GM12878 (cell line): ENCODE measurements at regions not wholly inside any gene's neighbourhood (a gene's known extent, or its start where the extent isn't known, plus 50 kb on each side); places are given as distances from the start of the nearest gene placed in this dataset.

Experiments
- ATAC-seq: fragments of 200-7000 bp; cut with Tn5 transposase; 3 replicates; pipeline ENCODE4 v1.9.1; 2020; ENCODE audit warnings: mild to moderate bottlenecking, moderate library complexity
- BruUV-seq: library from RNA; stranded (reverse); fragments of 400-500 nt; replicated peaks from 2 replicates; lab custom pipeline; 2021; lab: Mats Ljungman, UMichigan
- CTCF ChIA-PET: fragments of 300-600 bp; sonication (Branson Sonifier 250); formaldehyde crosslinking; extraction: SDS; loops from one replicate; lab custom pipeline; 2021; ENCODE audit warnings: inconsistent platforms; lab: Yijun Ruan, JAX
- POLR2A ChIA-PET: fragments of 350-600 bp; formaldehyde crosslinking; extraction: SDS; loops from one replicate; lab custom pipeline; 2021; ENCODE audit warnings: inconsistent platforms; lab: Charles Lee
- RAD21 ChIA-PET: fragments of 300-600 bp; sonication (Branson Sonifier 250); formaldehyde crosslinking; loops from one replicate; lab custom pipeline; 2023; ENCODE audit warnings: antibody characterized with exemption; ENCODE audit not compliant: unreplicated experiment; lab: Charles Lee
- SMC1A ChIA-PET: fragments of 300-600 bp; sonication (Branson Sonifier 250); formaldehyde crosslinking; loops from one replicate; lab custom pipeline; 2023; ENCODE audit not compliant: unreplicated experiment, uncharacterized antibody; lab: Charles Lee
- DNase-seq: peaks from one replicate; pipeline ENCODE4 v3.0.0-alpha.2; 2011; ENCODE audit warnings: low read depth, low spot score
- FAIRE-seq: peaks from 3 replicates; lab custom pipeline; 2011; peaks lifted over from hg19 to GRCh38; lab: Jason Lieb, UNC
- H2AFZ ChIP-seq: 2 replicates; pipeline ENCODE4 v1.6.0; 2011; ENCODE audit warnings: low read depth, low read length, control low read depth; ENCODE audit not compliant: control insufficient read depth
- H3K27ac ChIP-seq: 2 replicates; pipeline ENCODE4 v1.5.1; 2011; ENCODE audit warnings: control low read depth; ENCODE audit not compliant: control insufficient read depth, insufficient read depth
- H3K27me3 ChIP-seq, 2 experiments: replicated peaks in 1 of 2; 2 replicates each; pipeline versions ENCODE4 v1.6.0 to v1.6.1; 2011; ENCODE audit warnings: low read length in 1 of 2; ENCODE audit not compliant: control insufficient read depth in 2 of 2, insufficient read depth in 2 of 2
- H3K36me3 ChIP-seq, 2 experiments: 2 replicates each; pipeline ENCODE4 v1.5.1; 2011; ENCODE audit warnings: low read length in 1 of 2; ENCODE audit not compliant: control insufficient read depth in 2 of 2, insufficient read depth in 2 of 2
- H3K4me1 ChIP-seq: 2 replicates; pipeline ENCODE4 v1.6.1; 2011; ENCODE audit warnings: mild to moderate bottlenecking, low read length, moderate library complexity, mixed read lengths; ENCODE audit not compliant: control insufficient read depth, insufficient read depth
- H3K4me2 ChIP-seq: 2 replicates; pipeline ENCODE4 v1.6.0; 2011; ENCODE audit warnings: control low read depth; ENCODE audit not compliant: control insufficient read depth, insufficient read depth
- H3K4me3 ChIP-seq: fragments of 200-600 bp; sonication (generic); 2 replicates; pipeline ENCODE4 v1.5.1; 2016
- H3K79me2 ChIP-seq: 2 replicates; pipeline ENCODE4 v1.6.0; 2011; ENCODE audit warnings: low read length; ENCODE audit not compliant: control insufficient read depth, insufficient read depth
- H3K9ac ChIP-seq: 2 replicates; pipeline ENCODE4 v1.8.0; 2011; ENCODE audit warnings: low read length, control low read depth, mixed read lengths; ENCODE audit not compliant: control insufficient read depth, insufficient read depth
- H3K9me3 ChIP-seq: replicated peaks from 3 replicates; pipeline ENCODE4 v1.5.1; 2011; ENCODE audit warnings: mild to moderate bottlenecking, low read length; ENCODE audit not compliant: control insufficient read depth, insufficient read depth
- H4K20me1 ChIP-seq: 2 replicates; pipeline ENCODE4 v1.6.0; 2011; ENCODE audit not compliant: control insufficient read depth, insufficient read depth
- CBX5 ChIP-seq: sonication (generic); IDR thresholded peaks from 2 replicates; pipeline ENCODE4 v1.6.1; 2016; ENCODE audit warnings: low read depth, moderate library complexity, mild to moderate bottlenecking, inconsistent platforms
- FOS ChIP-seq: IDR thresholded peaks from 3 replicates; pipeline ENCODE4 v1.6.1; 2011; ENCODE audit warnings: borderline replicate concordance; ENCODE audit not compliant: insufficient read length; ENCODE audit errors: extremely low read depth
- HDAC6 ChIP-seq: fragments of 200-600 bp; sonication (generic); IDR thresholded peaks from one replicate; pipeline ENCODE4 v1.8.0; 2017; ENCODE audit warnings: antibody characterized with exemption; ENCODE audit not compliant: unreplicated experiment
- MTA2 ChIP-seq: fragments of 450-650 bp; IDR thresholded peaks from 2 replicates; pipeline ENCODE4 v1.6.1; 2016; ENCODE audit warnings: low read depth, mild to moderate bottlenecking, moderate library complexity
- NR2C2 ChIP-seq: IDR thresholded peaks from 2 replicates; pipeline ENCODE4 v1.6.1; 2011; ENCODE audit warnings: borderline replicate concordance, low read depth; ENCODE audit not compliant: control insufficient read depth, insufficient read length
- ZNF274 ChIP-seq: IDR thresholded peaks from one replicate; pipeline ENCODE4 v1.8.0; 2011; ENCODE audit not compliant: insufficient read length, insufficient read depth
- ZZZ3 ChIP-seq: IDR thresholded peaks from 2 replicates; pipeline ENCODE4 v1.6.1; 2011; ENCODE audit warnings: low read depth; ENCODE audit not compliant: control insufficient read depth, insufficient read length
- WGBS: methylation state at CpG from one replicate; pipeline ENCODE4 v1.1.6; 2016; ENCODE audit warnings: low lambda C conversion rate; ENCODE audit not compliant: insufficient replicate concordance, insufficient coverage; ENCODE audit errors: missing lambda C conversion rate; 5-methylcytosine and 5-hydroxymethylcytosine counted together
- in situ Hi-C: fragments of 300-500 bp; cut with MboI; formaldehyde crosslinking; loops from 9 replicates; pipeline ENCODE4 v1.14.3; 2018; ENCODE audit warnings: mixed read lengths
- intact Hi-C: fragments of 100-400 bp; cut with micrococcal nuclease; formaldehyde crosslinking; loops from one replicate; pipeline ENCODE4 v1.14.2; 2022; ENCODE audit not compliant: unreplicated experiment
- TF ChIP-seq, protein P1 (sequence below): IDR thresholded peaks from 2 replicates; pipeline ENCODE4 v1.6.1; 2012; ENCODE audit warnings: low read depth, low read length, improper control_type of control experiment

DNA sequence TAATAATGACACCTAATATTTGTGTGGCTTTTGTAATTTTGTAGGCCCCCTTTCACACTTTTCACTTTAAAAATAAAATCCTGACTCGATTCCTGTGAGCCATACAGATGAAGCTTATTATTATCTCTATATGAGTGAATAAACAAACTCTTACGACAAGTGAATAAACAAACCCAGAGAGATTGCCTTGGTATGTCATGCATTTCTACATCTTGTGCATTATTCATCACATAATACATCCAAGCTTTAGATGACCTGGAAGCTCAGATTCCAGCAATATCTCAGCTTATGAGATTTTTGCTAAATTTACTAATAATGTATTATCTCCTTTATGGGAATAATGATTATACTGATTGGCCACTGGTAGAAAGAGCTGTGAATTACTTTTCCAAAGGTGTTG lies 248.2 kb downstream of the TBX18 start:
- Histone ChIP-seq H3K4me1 (no peaks in the 10 kb centered on the region), H2AFZ (no peak overlapping the region), H3K36me3 (no peaks in the 10 kb centered on the region), H3K4me2 (no peak overlapping the region), H4K20me1 (no peaks in the 10 kb centered on the region), H3K9me3 (no peaks in the 10 kb centered on the region), H3K27me3 (no peaks in the 10 kb centered on the region), H3K27ac (no peak overlapping the region), H3K4me3 (no peak overlapping the region), H3K79me2 (no peaks in the 10 kb centered on the region), H3K9ac (no peak overlapping the region)
- in situ Hi-C loops: no loop called here
- SMC1A ChIA-PET: interaction anchor here (1.2 to 1.5 kb wide), 3 partner anchors 30 to 93 kb away, joined by 3 to 5 read pairs (median 3); no protein-coding TSS in a partner anchor
- no peak for TF ChIP-seq HDAC6
- TF ChIP-seq NR2C2: no peak
- no peak for TF ChIP-seq ZZZ3
- no peak for TF ChIP-seq FOS
- TF ChIP-seq CBX5: no peak
- TF ChIP-seq ZNF274: no peak
- no peak for TF ChIP-seq MTA2
- TF ChIP-seq, protein P1, sequence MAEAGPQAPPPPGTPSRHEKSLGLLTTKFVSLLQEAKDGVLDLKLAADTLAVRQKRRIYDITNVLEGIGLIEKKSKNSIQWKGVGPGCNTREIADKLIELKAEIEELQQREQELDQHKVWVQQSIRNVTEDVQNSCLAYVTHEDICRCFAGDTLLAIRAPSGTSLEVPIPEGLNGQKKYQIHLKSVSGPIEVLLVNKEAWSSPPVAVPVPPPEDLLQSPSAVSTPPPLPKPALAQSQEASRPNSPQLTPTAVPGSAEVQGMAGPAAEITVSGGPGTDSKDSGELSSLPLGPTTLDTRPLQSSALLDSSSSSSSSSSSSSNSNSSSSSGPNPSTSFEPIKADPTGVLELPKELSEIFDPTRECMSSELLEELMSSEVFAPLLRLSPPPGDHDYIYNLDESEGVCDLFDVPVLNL: no peak
- POLR2A ChIA-PET: no interaction called here
- intact Hi-C loops: no loop called here
- no peak for DNase-seq
- BruUV-seq: no TSS peak
- 48% methylated on average over 2 of the region's 2 CpGs for WGBS
- ATAC-seq: no peak
- RAD21 ChIA-PET: no interaction called here
- CTCF ChIA-PET: interaction anchor here (0.8 to 1.6 kb wide), 3 partner anchors 14 to 90 kb away, joined by 3 read pairs; no protein-coding TSS in a partner anchor
- FAIRE-seq: no peak
